SK-N-SH (cell line): ENCODE measurements at regions not wholly inside any gene's neighbourhood (a gene's known extent, or its start where the extent isn't known, plus 50 kb on each side); places are given as distances from the start of the nearest gene placed in this dataset.

Experiments
- CTCF ChIA-PET: fragments of 300-600, 350-600 bp; formaldehyde crosslinking; extraction: SDS; loops from one replicate; lab custom pipeline; 2021; lab: Yijun Ruan, JAX
- POLR2A ChIA-PET: fragments of 350-600 bp; sonication (Branson Sonifier 250); formaldehyde crosslinking; extraction: SDS; loops from one replicate; lab custom pipeline; 2020; ENCODE audit warnings: antibody characterized with exemption, inconsistent platforms; lab: Yijun Ruan, JAX
- DNase-seq: peaks from one replicate; pipeline ENCODE4 v3.0.0; 2012
- H2AFZ ChIP-seq: fragments of 200-600 bp; sonication (generic); 2 replicates; pipeline ENCODE4 v1.8.1; 2016; ENCODE audit warnings: antibody characterized with exemption, mild to moderate bottlenecking, low read depth
- H3F3A ChIP-seq: fragments of 200-600 bp; sonication (generic); replicated peaks from 2 replicates; pipeline ENCODE3; 2016; ENCODE audit warnings: antibody characterized with exemption, mild to moderate bottlenecking; ENCODE audit not compliant: insufficient read depth
- H3K27ac ChIP-seq, 2 experiments: fragments of 200-500 bp in 1 of 2; fragments of 200-600 bp in 1 of 2; sonication (Bioruptor generic) in 1 of 2; sonication (generic), shearing (Covaris generic) in 1 of 2; 2 replicates each; pipeline versions ENCODE4 v1.5.1 to v1.6.1; 2014 to 2016; ENCODE audit warnings: low read depth in 2 of 2, inconsistent platforms in 1 of 2, low read length in 1 of 2, mild to moderate bottlenecking in 1 of 2, mixed read lengths in 1 of 2
- H3K27me3 ChIP-seq: fragments of 200-600 bp; sonication (generic), shearing (Covaris generic); 2 replicates; pipeline ENCODE4 v1.6.1; 2016; ENCODE audit warnings: mixed run types; ENCODE audit not compliant: insufficient read depth
- H3K36me3 ChIP-seq, 2 experiments: fragments of 200-500 bp in 1 of 2; fragments of 200-600 bp in 1 of 2; sonication (Bioruptor generic) in 1 of 2; sonication (generic) in 1 of 2; replicated peaks in 1 of 2; 2 replicates each; pipeline versions ENCODE3 to v1.5.1; 2014 to 2016; ENCODE audit warnings: low read length in 1 of 2, mild to moderate bottlenecking in 1 of 2; ENCODE audit not compliant: insufficient read depth in 2 of 2, control insufficient read depth in 1 of 2
- H3K4me1 ChIP-seq, 2 experiments: fragments of 200-500 bp in 1 of 2; fragments of 200-600 bp in 1 of 2; sonication (Bioruptor generic) in 1 of 2; sonication (generic), shearing (Covaris generic) in 1 of 2; 2 replicates each; pipeline versions ENCODE4 v1.5.1 to v1.6.1; 2014 to 2016; ENCODE audit warnings: low read depth in 1 of 2, low read length in 1 of 2, mixed run types in 1 of 2; ENCODE audit not compliant: insufficient read depth in 2 of 2, control insufficient read depth in 1 of 2
- H3K4me2 ChIP-seq: fragments of 200-600 bp; sonication (generic), shearing (Covaris generic); 2 replicates; pipeline ENCODE4 v1.6.1; 2017; ENCODE audit warnings: mixed run types
- H3K4me3 ChIP-seq, 2 experiments: fragments of 200-500 bp in 1 of 2; fragments of 200-600 bp in 1 of 2; sonication (Bioruptor generic) in 1 of 2; sonication (generic), shearing (Covaris generic) in 1 of 2; 2 replicates each; pipeline versions ENCODE4 v1.5.1 to v1.8.1; 2014 to 2016; ENCODE audit warnings: low read depth in 2 of 2, inconsistent platforms in 1 of 2, low read length in 1 of 2, mild to moderate bottlenecking in 1 of 2, mixed read lengths in 1 of 2, moderate library complexity in 1 of 2
- H3K79me2 ChIP-seq: fragments of 200-600 bp; sonication (generic); 2 replicates; pipeline ENCODE4 v1.8.1; 2017; ENCODE audit warnings: mild to moderate bottlenecking; ENCODE audit not compliant: insufficient read depth
- H3K9ac ChIP-seq: fragments of 200-600 bp; sonication (generic); 2 replicates; pipeline ENCODE4 v1.6.1; 2017; ENCODE audit warnings: mixed run types
- H3K9me2 ChIP-seq: fragments of 200-600 bp; sonication (generic); 2 replicates; pipeline ENCODE4 v1.6.1; 2017; ENCODE audit warnings: mixed run types
- H3K9me3 ChIP-seq: fragments of 200-600 bp; sonication (generic); 2 replicates; pipeline ENCODE4 v1.6.1; 2017; ENCODE audit warnings: mixed run types, mild to moderate bottlenecking, moderate library complexity
- H4K20me1 ChIP-seq: fragments of 200-600 bp; sonication (generic); 2 replicates; pipeline ENCODE4 v1.6.1; 2017; ENCODE audit warnings: mild to moderate bottlenecking, mixed run types; ENCODE audit not compliant: insufficient read depth
- CHD2 ChIP-seq: fragments of 150-350 bp; IDR thresholded peaks from 2 replicates; pipeline ENCODE4 v1.6.1; 2018; ENCODE audit warnings: low read length; ENCODE audit not compliant: partially characterized antibody
- EP300 ChIP-seq, 2 experiments: IDR thresholded peaks; 2 replicates each; pipeline versions ENCODE4 v1.4.0 to v1.6.1; 2012; ENCODE audit warnings: borderline replicate concordance in 1 of 2, low read depth in 1 of 2, low read length in 1 of 2
- FOSL2 ChIP-seq: IDR thresholded peaks from 2 replicates; pipeline ENCODE4 v1.4.0; 2012; ENCODE audit warnings: low read depth, mild to moderate bottlenecking, moderate library complexity, borderline replicate concordance
- FOXJ3 ChIP-seq: sonication (generic); formaldehyde crosslinking; IDR thresholded peaks from 2 replicates; pipeline ENCODE4 v1.5.1; 2020; ENCODE audit warnings: mild to moderate bottlenecking, missing genetic modification reagents
- GABPA ChIP-seq: IDR thresholded peaks from 2 replicates; pipeline ENCODE4 v1.4.0; 2012; ENCODE audit warnings: low read depth, mild to moderate bottlenecking
- PBX3 ChIP-seq: IDR thresholded peaks from 2 replicates; pipeline ENCODE4; 2012
- RAD21 ChIP-seq: IDR thresholded peaks from 2 replicates; pipeline ENCODE4 v1.6.1; 2012; ENCODE audit warnings: mild to moderate bottlenecking, low read length
- RCOR1 ChIP-seq: fragments of 150-350 bp; IDR thresholded peaks from 2 replicates; pipeline ENCODE4 v1.6.1; 2017; ENCODE audit warnings: antibody characterized with exemption, low read length
- RXRA ChIP-seq: IDR thresholded peaks from 2 replicates; pipeline ENCODE4 v1.4.0; 2012; ENCODE audit warnings: low read depth, mild to moderate bottlenecking, borderline replicate concordance
- SIN3A ChIP-seq: IDR thresholded peaks from 2 replicates; pipeline ENCODE4 v1.6.1; 2012; ENCODE audit warnings: low read depth, mild to moderate bottlenecking, low read length, moderate library complexity, borderline replicate concordance
- USF1 ChIP-seq: IDR thresholded peaks from 2 replicates; pipeline ENCODE4 v1.4.0; 2012; ENCODE audit warnings: low read depth, borderline replicate concordance
- YY1 ChIP-seq: IDR thresholded peaks from 2 replicates; pipeline ENCODE4 v1.4.0; 2012; ENCODE audit warnings: low read depth, mild to moderate bottlenecking
- WGBS: methylation state at CpG from one replicate; pipeline ENCODE4 v1.1.6; 2017; ENCODE audit warnings: low lambda C conversion rate; 5-methylcytosine and 5-hydroxymethylcytosine counted together
- TF ChIP-seq, protein P1 (sequence below): IDR thresholded peaks from 2 replicates; pipeline ENCODE4 v1.6.1; 2012; ENCODE audit warnings: mild to moderate bottlenecking, low read depth, low read length, moderate library complexity

DNA sequence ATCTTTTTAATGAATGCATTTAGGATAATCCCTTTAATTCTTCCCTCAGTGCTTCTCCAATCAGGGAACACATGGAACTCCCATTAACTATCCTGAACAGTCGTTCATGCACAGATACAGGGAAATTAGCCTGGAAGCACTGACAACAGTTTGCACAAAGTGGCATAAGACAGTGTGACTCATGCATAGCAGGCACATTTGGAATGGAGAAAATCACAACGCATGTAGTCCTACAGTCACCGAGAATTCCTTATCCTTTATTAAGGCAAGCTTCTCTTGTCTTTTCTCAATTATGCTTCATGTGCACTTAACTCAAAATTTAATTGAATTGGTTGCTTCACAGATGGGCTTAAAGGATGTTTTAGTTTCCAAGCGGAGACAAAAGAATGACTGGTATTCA is 155.0 kb upstream of the CRBN start:
- ChIA-PET CTCF (no interaction called here), POLR2A (no interaction called here)
- 0% methylated on average over 4 of the region's 4 CpGs for WGBS
- H3K9me2 ChIP-seq, result no peaks in the 10 kb centered on the region
- no peak for TF ChIP-seq EP300 (IDR thresholded peaks at IDR 0.05; ENCODE audit: borderline replicate concordance in 1 of 2, low read depth in 1 of 2, low read length in 1 of 2)
- TF ChIP-seq SIN3A, result no peak
- TF ChIP-seq RAD21, result no peak
- H3K27me3 ChIP-seq, result no peaks in the 10 kb centered on the region
- H3K4me3 ChIP-seq, result no peak overlapping the region
- no peaks in the 10 kb centered on the region for H3K79me2 ChIP-seq
- no peaks in the 10 kb centered on the region for H3K36me3 ChIP-seq
- DNase-seq, result no peak
- no peak overlapping the region for H2AFZ ChIP-seq
- H3K9me3 ChIP-seq, result no peaks in the 10 kb centered on the region
- H3K4me2 ChIP-seq, result no peak overlapping the region
- no peak overlapping the region for H3K27ac ChIP-seq
- no peaks in the 10 kb centered on the region for H3F3A ChIP-seq
- H3K4me1 ChIP-seq, result no peaks in the 10 kb centered on the region
- no peak overlapping the region for H3K9ac ChIP-seq
- H4K20me1 ChIP-seq, result no peaks in the 10 kb centered on the region

DNA sequence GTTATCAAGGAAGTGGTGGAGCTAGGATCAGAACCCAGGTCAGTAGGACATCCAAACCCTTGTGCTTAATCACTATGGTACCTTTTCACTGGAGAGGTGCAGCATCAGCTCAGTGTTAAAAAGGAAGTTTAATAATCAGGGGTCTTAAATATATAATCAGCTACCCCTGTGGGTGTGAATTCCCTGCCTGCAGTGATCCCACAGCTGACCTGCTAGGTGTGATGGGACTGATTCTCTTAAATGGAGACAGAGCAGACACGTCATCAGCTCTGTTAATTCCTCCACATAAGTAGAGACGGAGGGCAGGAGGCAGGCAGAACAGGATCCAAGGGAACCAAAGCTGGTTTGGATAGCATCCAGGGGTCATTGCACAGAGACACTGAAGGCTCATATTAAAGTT is 154.1 kb upstream of the CRBN start:
- H3K79me2 ChIP-seq, result no peaks in the 10 kb centered on the region
- H3K4me3 ChIP-seq, result no peak overlapping the region
- CTCF ChIA-PET, result no interaction called here
- H3K9ac ChIP-seq, result no peak overlapping the region
- H3K27me3 ChIP-seq, result no peaks in the 10 kb centered on the region
- H3K36me3 ChIP-seq, result no peaks in the 10 kb centered on the region
- DNase-seq, result no peak
- no peak overlapping the region for H2AFZ ChIP-seq
- H4K20me1 ChIP-seq, result no peaks in the 10 kb centered on the region
- no peaks in the 10 kb centered on the region for H3K4me1 ChIP-seq
- WGBS, result 5% methylated on average over 2 of the region's 2 CpGs
- H3K9me2 ChIP-seq, result no peaks in the 10 kb centered on the region
- H3F3A ChIP-seq, result no peaks in the 10 kb centered on the region
- POLR2A ChIA-PET, result no interaction called here
- no peak overlapping the region for H3K4me2 ChIP-seq
- no peak overlapping the region for H3K27ac ChIP-seq
- TF ChIP-seq PBX3, result no peak
- no peak for TF ChIP-seq RXRA
- no peak for TF ChIP-seq FOSL2
- TF ChIP-seq RCOR1, result no peak
- TF ChIP-seq RAD21, result no peak
- TF ChIP-seq CHD2, result no peak
- no peak for TF ChIP-seq SIN3A
- TF ChIP-seq USF1, result no peak
- TF ChIP-seq FOXJ3 (CRISPR knock-in tag), result no peak
- TF ChIP-seq, protein P1, sequence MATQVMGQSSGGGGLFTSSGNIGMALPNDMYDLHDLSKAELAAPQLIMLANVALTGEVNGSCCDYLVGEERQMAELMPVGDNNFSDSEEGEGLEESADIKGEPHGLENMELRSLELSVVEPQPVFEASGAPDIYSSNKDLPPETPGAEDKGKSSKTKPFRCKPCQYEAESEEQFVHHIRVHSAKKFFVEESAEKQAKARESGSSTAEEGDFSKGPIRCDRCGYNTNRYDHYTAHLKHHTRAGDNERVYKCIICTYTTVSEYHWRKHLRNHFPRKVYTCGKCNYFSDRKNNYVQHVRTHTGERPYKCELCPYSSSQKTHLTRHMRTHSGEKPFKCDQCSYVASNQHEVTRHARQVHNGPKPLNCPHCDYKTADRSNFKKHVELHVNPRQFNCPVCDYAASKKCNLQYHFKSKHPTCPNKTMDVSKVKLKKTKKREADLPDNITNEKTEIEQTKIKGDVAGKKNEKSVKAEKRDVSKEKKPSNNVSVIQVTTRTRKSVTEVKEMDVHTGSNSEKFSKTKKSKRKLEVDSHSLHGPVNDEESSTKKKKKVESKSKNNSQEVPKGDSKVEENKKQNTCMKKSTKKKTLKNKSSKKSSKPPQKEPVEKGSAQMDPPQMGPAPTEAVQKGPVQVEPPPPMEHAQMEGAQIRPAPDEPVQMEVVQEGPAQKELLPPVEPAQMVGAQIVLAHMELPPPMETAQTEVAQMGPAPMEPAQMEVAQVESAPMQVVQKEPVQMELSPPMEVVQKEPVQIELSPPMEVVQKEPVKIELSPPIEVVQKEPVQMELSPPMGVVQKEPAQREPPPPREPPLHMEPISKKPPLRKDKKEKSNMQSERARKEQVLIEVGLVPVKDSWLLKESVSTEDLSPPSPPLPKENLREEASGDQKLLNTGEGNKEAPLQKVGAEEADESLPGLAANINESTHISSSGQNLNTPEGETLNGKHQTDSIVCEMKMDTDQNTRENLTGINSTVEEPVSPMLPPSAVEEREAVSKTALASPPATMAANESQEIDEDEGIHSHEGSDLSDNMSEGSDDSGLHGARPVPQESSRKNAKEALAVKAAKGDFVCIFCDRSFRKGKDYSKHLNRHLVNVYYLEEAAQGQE, result no peak
- no peak for TF ChIP-seq YY1
- TF ChIP-seq GABPA, result no peak
- TF ChIP-seq, all 33 proteins: peak for 0
- H3K9me3 ChIP-seq, result no peaks in the 10 kb centered on the region
